Posterior vena cava (tissue), 2 donors: ENCODE measurements at regions not wholly inside any gene's neighbourhood (a gene's known extent, or its start where the extent isn't known, plus 50 kb on each side); places are given as distances from the start of the nearest gene placed in this dataset.

Experiments
- DNase-seq: peaks from one replicate; pipeline ENCODE4 v3.0.0-alpha.2; 2020; ENCODE audit warnings: low spot score
- intact Hi-C, 2 donors: fragments of 100-400 bp; cut with DNase I; formaldehyde crosslinking; loops; one replicate each; pipeline versions ENCODE4 v1.14.1 to v1.14.2; 2022 to 2023
- donor health status: DM: yes; HTN: yes; CAD: no.
- donor health status: DM: yes; HTN: yes; CAD: no.

GRCh38 chr9:73689051-73689870 is 537.6 kb downstream of the ANXA1 start:
- intact Hi-C loops, result no loop called here
- DNase-seq, result no peak

DNA sequence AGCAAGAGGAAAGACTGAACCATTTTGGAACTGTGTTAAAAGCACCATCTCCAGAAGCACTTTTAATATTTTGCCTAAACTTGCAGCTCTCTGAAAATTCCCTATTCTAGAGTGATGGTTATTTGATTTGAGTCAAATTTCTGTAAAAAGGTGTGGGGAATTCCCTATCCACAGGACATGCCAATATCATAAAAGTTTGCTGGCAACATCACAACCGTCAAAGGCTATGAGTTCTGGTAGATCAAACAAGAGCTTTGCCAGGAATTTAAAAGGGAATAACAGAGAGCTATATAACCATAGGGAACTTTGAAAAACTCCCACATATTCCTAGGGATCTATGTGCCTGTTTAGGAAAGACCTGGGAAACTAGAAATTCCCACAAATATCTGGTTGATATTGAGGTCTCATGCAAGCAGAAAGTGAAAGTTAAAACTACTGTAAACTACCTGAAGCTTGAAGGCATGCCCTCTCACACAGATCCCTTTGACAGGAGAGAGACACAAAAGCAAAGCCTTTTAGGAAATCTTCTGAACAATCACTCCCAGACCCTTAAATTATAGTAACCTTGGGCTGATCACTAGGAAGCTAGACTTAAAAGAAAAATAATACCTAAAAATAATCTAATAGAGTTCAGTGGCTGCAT is 549.9 kb downstream of the ANXA1 start:
- intact Hi-C loops, result no loop called here
- DNase-seq, result no peak

GRCh38 chr9:73714294-73714693 is 562.6 kb downstream of the ANXA1 start:
- intact Hi-C loops, result no loop called here
- DNase-seq, result no peak

DNA sequence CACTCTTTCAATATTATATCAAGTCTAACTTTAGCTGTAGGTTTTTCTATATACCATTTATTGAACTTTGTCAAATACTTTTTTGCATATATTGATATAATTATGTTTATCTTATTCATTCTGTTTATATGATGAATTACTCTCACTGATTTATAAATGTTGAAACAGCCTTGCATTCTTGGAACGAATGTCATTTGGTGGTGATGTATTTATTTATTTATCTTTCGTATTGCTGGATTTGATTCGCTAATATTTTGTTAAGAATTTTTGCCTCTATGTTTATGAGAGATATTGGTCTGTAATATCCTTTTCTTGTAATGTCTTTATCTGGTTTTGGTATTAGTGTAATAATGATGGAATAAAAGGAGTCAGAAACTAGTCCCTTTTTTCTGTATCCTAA is 563.9 kb downstream of the ANXA1 start:
- no peak for DNase-seq
- intact Hi-C loops, result no loop called here

DNA sequence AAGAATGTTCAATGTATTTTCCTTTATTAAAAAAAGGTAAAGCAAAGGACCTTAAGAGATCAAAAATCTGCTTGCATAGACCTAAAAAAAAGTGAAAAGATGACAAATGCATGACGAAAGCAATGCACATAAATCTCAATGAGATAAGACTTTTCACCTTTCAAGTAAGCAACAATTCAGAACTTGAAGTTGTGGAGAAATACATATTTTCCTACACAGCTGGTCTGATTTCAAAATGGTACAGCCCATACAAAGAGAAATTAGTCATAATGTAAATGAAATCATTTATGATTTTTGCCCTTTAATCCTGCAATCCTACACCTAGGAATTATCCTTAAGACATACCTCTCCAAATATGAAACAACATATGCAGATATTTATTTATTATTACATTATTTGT is 568.0 kb downstream of the ANXA1 start:
- intact Hi-C loops, result no loop called here
- no peak for DNase-seq

DNA sequence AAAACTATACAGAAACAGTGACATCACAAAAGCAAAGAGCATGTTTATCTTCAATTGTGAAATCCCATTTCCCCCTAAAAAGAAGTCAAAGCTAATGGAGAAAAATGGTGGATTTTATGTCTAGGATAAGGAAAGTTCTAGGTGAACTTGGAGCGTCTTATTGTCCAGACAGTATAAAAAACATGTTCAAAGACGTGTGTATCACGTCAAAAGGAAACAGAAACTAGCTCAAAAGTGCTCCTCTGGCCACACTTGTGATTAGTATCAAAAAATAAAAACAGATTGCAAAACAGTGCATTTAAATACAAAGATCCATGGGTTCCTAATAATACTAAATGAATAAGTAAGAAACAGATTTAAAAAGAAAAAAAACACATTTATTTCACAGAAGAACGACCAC is 568.9 kb downstream of the ANXA1 start:
- intact Hi-C loops, result no loop called here
- DNase-seq, result no peak

- intact Hi-C loops, result no loop called here
- no peak for DNase-seq
Observed at GRCh38 chr9:73736270-73736669, 584.6 kb downstream of the ANXA1 start.

- intact Hi-C loops, result no loop called here
- no peak for DNase-seq
Observed at GRCh38 chr9:73738741-73739530, 587.3 kb downstream of the ANXA1 start.

DNA sequence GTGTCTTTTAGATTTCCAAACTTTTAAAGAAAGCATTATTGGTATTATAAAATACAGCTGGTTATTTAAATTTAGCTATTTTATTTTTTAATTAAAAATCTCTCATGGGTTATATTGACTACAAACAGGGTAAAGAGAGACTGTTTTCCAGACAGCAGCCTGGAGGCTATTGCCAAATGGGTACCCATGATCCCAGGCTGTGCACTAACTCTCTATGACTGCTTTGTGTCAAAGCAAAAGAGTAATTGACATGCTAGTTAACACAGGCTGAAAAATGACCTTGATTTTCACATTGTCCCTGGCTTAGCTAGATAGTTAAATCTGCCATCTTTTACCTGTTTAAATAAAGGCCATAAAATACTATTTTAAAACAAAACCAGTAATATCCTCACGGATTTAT is 589.7 kb downstream of the ANXA1 start:
- no peak for DNase-seq
- intact Hi-C loops, result no loop called here

DNA sequence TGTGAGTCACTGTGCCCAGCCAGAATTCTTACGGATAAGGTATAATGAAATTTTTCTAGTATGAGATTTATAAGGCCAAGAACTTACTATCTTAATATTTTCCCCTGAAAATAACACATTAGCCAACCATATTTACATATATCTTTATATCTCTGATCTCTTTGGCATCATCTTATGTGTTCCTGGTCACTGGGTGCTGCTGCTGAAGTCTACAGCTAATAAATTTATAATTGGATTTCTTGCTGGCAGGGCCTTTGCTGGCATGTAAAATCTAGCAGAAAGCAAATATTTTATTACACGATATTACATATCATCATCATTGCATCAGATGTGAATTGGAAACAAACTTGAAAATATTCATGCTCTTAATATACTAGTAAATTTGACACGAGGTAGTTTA is 590.7 kb downstream of the ANXA1 start:
- no peak for DNase-seq
- intact Hi-C loops, result no loop called here

GRCh38 chr9:73743826-73744225 is 592.2 kb downstream of the ANXA1 start:
- intact Hi-C loops, result no loop called here
- no peak for DNase-seq

DNA sequence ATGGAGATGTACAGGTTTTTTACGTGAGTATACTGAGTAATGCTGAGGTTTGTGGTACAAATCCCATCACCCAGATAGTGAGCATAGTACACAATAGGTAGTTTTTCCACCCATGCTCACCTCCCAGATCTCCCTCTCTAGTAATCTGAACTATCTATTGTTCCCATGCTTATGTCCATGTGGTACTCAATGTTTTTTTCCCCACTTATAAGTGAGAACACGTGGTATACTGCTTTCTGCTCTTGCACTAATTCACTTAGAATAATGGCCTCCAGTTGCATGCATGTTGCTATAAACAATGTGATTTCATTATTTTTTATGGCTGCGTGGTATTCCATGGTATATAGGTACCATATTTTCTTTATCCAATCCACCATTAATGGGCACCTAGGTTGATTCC is 593.9 kb downstream of the ANXA1 start:
- no peak for DNase-seq
- intact Hi-C loops, result no loop called here

DNA sequence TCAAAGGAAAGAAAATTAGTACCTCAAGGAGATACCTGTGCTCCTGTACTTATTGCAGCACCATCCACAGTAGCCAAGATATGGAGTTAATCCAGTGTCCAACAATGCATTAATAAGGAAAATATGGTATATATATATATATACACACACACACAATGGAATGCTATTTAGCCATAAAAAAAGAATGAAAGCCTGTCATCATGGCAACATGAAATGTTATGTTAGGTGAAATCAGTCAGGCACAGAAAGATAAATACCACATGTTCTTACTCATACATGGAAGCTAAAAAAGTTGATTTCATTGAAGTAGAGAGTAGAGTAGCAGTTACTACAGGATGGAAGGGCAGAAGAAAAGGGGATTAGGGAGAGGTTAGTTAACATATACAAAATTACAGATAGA is 601.5 kb downstream of the ANXA1 start:
- intact Hi-C loops, result no loop called here

GRCh38 chr9:73761905-73762304 is 610.2 kb downstream of the ANXA1 start:
- intact Hi-C loops, result no loop called here
- no peak for DNase-seq

More for the DNA sequence above, 601.5 kb downstream of the ANXA1 start:
- DNase-seq, result no peak

DNA sequence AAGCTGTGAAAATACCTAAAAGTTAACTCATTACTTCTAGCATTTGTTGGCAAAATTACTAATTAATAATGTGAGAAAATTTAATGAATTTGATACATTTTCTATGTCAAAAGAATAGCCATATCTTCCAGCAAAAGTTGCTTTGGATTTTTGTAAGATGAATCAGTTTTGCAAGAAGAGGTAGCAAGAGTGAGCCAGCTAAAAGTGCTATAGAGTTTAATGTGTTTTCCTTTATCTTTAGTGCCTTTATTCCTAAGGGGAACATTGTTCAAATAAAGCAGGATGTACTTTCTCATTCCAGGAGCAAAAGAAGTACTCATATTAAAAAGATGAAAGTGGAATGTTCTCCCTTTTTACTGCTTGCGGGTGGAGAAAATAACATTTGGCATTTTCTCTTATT is 622.2 kb downstream of the ANXA1 start:
- no peak for DNase-seq
- intact Hi-C loops, result no loop called here

DNA sequence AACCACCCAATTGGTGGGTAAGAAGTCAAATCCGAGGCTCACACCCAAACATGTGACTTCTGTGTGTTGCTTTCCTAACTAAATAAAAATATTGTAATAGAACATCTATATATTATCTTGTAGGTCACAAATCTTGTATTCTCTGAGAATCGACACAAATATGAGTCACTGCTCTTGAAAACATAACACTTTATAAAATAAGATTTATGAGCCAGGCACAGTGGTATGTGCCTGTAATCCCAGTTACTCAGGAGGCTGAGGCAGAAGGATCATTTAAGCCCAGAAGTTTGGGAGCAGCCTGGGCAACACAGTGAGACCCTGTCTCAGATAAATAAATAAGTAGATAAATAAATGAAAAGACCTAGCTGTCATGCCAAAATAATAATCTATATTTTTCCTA is 624.1 kb downstream of the ANXA1 start:
- no peak for DNase-seq
- intact Hi-C loops, result no loop called here

DNA sequence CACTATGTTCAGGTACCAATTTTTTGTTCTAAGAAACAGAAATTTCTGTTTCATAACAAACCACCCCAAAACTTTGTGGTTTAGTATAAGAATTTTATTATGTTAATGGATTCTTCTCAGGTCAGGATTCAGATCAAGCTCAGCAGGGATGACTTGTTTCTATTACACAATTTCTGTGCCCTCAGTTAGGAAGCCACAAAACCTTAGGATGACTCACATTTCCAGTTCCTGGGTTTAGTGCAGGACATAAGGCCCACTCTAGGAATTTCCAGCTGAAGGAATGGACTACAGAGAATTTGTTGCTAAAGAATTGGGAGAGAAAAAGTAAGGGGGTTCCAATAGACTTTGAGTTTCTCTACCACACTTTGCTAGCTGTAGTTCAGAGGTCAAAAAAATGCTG is 629.3 kb downstream of the ANXA1 start:
- no peak for DNase-seq
- intact Hi-C loops, result no loop called here

- intact Hi-C loops, result no loop called here
- DNase-seq, result no peak
Observed at GRCh38 chr9:73782166-73782565, 630.5 kb downstream of the ANXA1 start.

DNA sequence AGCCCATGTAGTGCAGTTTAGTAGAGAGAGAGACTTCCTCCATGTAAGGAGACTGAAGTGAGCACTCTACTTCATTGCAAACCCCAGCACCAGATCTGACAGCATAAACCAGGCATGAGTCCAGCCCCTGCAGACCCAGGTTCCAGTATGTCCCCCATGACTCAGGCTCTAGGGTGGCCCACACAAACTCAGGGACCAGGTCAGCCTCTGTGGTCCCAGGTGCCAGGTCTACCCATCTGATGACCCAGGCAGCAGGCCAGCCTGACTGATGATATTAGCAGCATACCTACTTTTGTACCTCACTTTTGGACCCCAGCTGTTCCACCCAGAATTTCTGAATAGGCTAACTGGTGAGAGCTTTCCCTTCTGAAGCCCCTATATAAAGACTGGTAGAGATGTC is 647.8 kb downstream of the ANXA1 start:
- intact Hi-C loops, result no loop called here
- no peak for DNase-seq

GRCh38 chr9:73805111-73805510 is 653.4 kb downstream of the ANXA1 start:
- no peak for DNase-seq
- intact Hi-C loops, result no loop called here
